Fibroblast of lung (primary cell): ENCODE measurements at regions not wholly inside any gene's neighbourhood (a gene's known extent, or its start where the extent isn't known, plus 50 kb on each side); places are given as distances from the start of the nearest gene placed in this dataset.
A peak's percentile ranks its signal among the peaks of the same experiment; 100 is the strongest.

Experiments used
- DNase-seq, 2 donors: peaks; one replicate each; pipeline versions ENCODE4 v3.0.0 to v3.0.0-alpha.2; 2010; ENCODE audit warnings: low read depth in 2 of 2
- H2AFZ ChIP-seq: 2 replicates; pipeline ENCODE4 v1.5.1; 2012; ENCODE audit warnings: low read length, control low read depth, inconsistent platforms
- H3K27ac ChIP-seq: 2 replicates; pipeline ENCODE4 v1.5.1; 2011; ENCODE audit warnings: low read length, control low read depth; ENCODE audit not compliant: insufficient read depth
- H3K27me3 ChIP-seq: 2 replicates; pipeline ENCODE4 v1.5.1; 2011; ENCODE audit warnings: mild to moderate bottlenecking, low read length; ENCODE audit not compliant: control insufficient read depth, insufficient read depth
- H3K36me3 ChIP-seq: 2 replicates; pipeline ENCODE4 v1.5.1; 2011; ENCODE audit warnings: low read length; ENCODE audit not compliant: control insufficient read depth, insufficient read depth
- H3K4me1 ChIP-seq: 2 replicates; pipeline ENCODE4 v1.5.1; 2011; ENCODE audit warnings: low read length; ENCODE audit not compliant: control insufficient read depth, insufficient read depth; ENCODE audit errors: extremely low read depth
- H3K4me2 ChIP-seq: 2 replicates; pipeline ENCODE4 v1.5.1; 2011; ENCODE audit warnings: low read length, control low read depth; ENCODE audit not compliant: insufficient read depth; ENCODE audit errors: extremely low read depth
- H3K4me3 ChIP-seq, 4 experiments: fragments of 200-600 bp in 1 of 4; sonication (generic) in 1 of 4; replicated peaks in 1 of 4; 2 replicates each; pipeline ENCODE4 v1.5.1; 2011 to 2016; ENCODE audit warnings: low read length in 4 of 4, low read depth in 3 of 4, mild to moderate bottlenecking in 3 of 4, control low read depth in 2 of 4, inconsistent platforms in 1 of 4, mixed read lengths in 1 of 4; ENCODE audit not compliant: insufficient read depth in 1 of 4; ENCODE audit errors: control extremely low read depth in 1 of 4
- H3K79me2 ChIP-seq: 2 replicates; pipeline ENCODE4 v1.5.1; 2012; ENCODE audit warnings: mild to moderate bottlenecking, low read length, inconsistent platforms; ENCODE audit not compliant: control insufficient read depth, insufficient read depth
- H3K9ac ChIP-seq: 2 replicates; pipeline ENCODE4 v1.5.1; 2011; ENCODE audit warnings: mild to moderate bottlenecking, low read length, control low read depth; ENCODE audit not compliant: insufficient read depth
- H3K9me3 ChIP-seq: 2 replicates; pipeline ENCODE4 v1.5.1; 2012; ENCODE audit warnings: low read depth, low read length; ENCODE audit not compliant: control insufficient read depth, insufficient read depth
- H4K20me1 ChIP-seq: 2 replicates; pipeline ENCODE4 v1.5.1; 2011; ENCODE audit warnings: low read length; ENCODE audit not compliant: control insufficient read depth, insufficient read depth; ENCODE audit errors: extremely low read depth
- CTCF ChIP-seq, 2 donors: IDR thresholded peaks in 1 of 2; conservative IDR thresholded peaks in 1 of 2; 1 replicate in 1 of 2; 2 replicates in 1 of 2; pipeline ENCODE4 v1.5.1; 2011 to 2012; ENCODE audit warnings: low read length in 2 of 2, control low read depth in 1 of 2, inconsistent platforms in 1 of 2, low read depth in 1 of 2, mild to moderate bottlenecking in 1 of 2
- EZH2 ChIP-seq: IDR thresholded peaks from 2 replicates; pipeline ENCODE4 v1.5.1; 2012; ENCODE audit warnings: low read length, control low read depth, mild to moderate bottlenecking; ENCODE audit errors: missing control alignments

GRCh38 chr5:4309026-4309425, 713.4 kb downstream of the IRX1 start:
- H4K20me1 ChIP-seq: no peaks in the 10 kb centered on the region
- H3K9ac ChIP-seq: no peak overlapping the region
- H3K27ac ChIP-seq: no peak overlapping the region
- H3K27me3 ChIP-seq: no peaks in the 10 kb centered on the region
- DNase-seq: no peak
- H2AFZ ChIP-seq: no peak overlapping the region
- H3K9me3 ChIP-seq: no peaks in the 10 kb centered on the region
- H3K4me1 ChIP-seq: no peaks in the 10 kb centered on the region
- H3K4me3 ChIP-seq: no peak overlapping the region
- no peak overlapping the region for H3K4me2 ChIP-seq
- H3K36me3 ChIP-seq: no peaks in the 10 kb centered on the region
- TF ChIP-seq CTCF (conservative IDR thresholded peaks at IDR 0.05 in 1 of 2, IDR thresholded peaks at IDR 0.05 in 1 of 2; ENCODE audit: low read depth in 1 of 2, low read length in 2 of 2) (no peak), EZH2 (no peak)
- no peaks in the 10 kb centered on the region for H3K79me2 ChIP-seq

- no peak overlapping the region for H3K9ac ChIP-seq
- H3K9me3 ChIP-seq: no peaks in the 10 kb centered on the region
- no peak overlapping the region for H3K27ac ChIP-seq
- H3K79me2 ChIP-seq: no peaks in the 10 kb centered on the region
- H3K4me2 ChIP-seq: no peak overlapping the region
- no peaks in the 10 kb centered on the region for H3K27me3 ChIP-seq
- no peaks in the 10 kb centered on the region for H3K36me3 ChIP-seq
- H2AFZ ChIP-seq: no peak overlapping the region
- no peaks in the 10 kb centered on the region for H3K4me1 ChIP-seq
- no peak for TF ChIP-seq EZH2
- TF ChIP-seq CTCF (conservative IDR thresholded peaks at IDR 0.05 in 1 of 2, IDR thresholded peaks at IDR 0.05 in 1 of 2; ENCODE audit: low read depth in 1 of 2, low read length in 2 of 2): no peak
- no peak overlapping the region for H3K4me3 ChIP-seq
- DNase-seq: peak in 1 of 2 donors; percentile 6
- H4K20me1 ChIP-seq: no peaks in the 10 kb centered on the region
Measured at GRCh38 chr5:4313138-4313537, 717.5 kb downstream of the IRX1 start.

- no peak overlapping the region for H3K27ac ChIP-seq
- H2AFZ ChIP-seq: no peak overlapping the region
- no peaks in the 10 kb centered on the region for H3K9me3 ChIP-seq
- DNase-seq: no peak
- H4K20me1 ChIP-seq: no peaks in the 10 kb centered on the region
- TF ChIP-seq EZH2 (no peak), CTCF (conservative IDR thresholded peaks at IDR 0.05 in 1 of 2, IDR thresholded peaks at IDR 0.05 in 1 of 2; ENCODE audit: low read depth in 1 of 2, low read length in 2 of 2) (no peak)
- no peaks in the 10 kb centered on the region for H3K27me3 ChIP-seq
- H3K4me1 ChIP-seq: no peaks in the 10 kb centered on the region
- no peaks in the 10 kb centered on the region for H3K79me2 ChIP-seq
- no peaks in the 10 kb centered on the region for H3K36me3 ChIP-seq
- no peak overlapping the region for H3K4me3 ChIP-seq
- no peak overlapping the region for H3K9ac ChIP-seq
- no peak overlapping the region for H3K4me2 ChIP-seq
Measured at GRCh38 chr5:4319478-4320128, 724.0 kb downstream of the IRX1 start.
